Vagina (tissue), 2 donors: ENCODE measurements at regions not wholly inside any gene's neighbourhood (a gene's known extent, or its start where the extent isn't known, plus 50 kb on each side); places are given as distances from the start of the nearest gene placed in this dataset.

Source experiments
- DNase-seq, 2 donors: peaks; one replicate each; pipeline ENCODE4 v3.0.0-alpha.2; 2017; ENCODE audit errors: extremely low spot score in 2 of 2
- H3K27ac ChIP-seq: fragments of 200-600 bp; sonication (generic); one replicate; pipeline ENCODE4 v1.5.1; 2019
- H3K27me3 ChIP-seq: fragments of 200-600 bp; sonication (generic); one replicate; pipeline ENCODE4 v1.5.1; 2019
- H3K36me3 ChIP-seq, 2 donors: fragments of 200-600 bp; sonication (generic); one replicate each; pipeline ENCODE4 v1.5.1; 2017 to 2019
- H3K4me1 ChIP-seq: fragments of 200-600 bp; sonication (generic); one replicate; pipeline ENCODE4 v1.5.1; 2019
- H3K4me3 ChIP-seq, 2 donors: fragments of 200-600 bp; sonication (generic); 1 replicate in 1 of 2; 2 replicates in 1 of 2; pipeline ENCODE4 v1.5.1; 2016 to 2019
- H3K9me3 ChIP-seq: fragments of 200-600 bp; sonication (generic); one replicate; pipeline ENCODE4 v1.5.1; 2019
- POLR2A ChIP-seq, 2 donors: fragments of 450-650 bp; IDR thresholded peaks; one replicate each; pipeline ENCODE4 v1.6.1; 2017; ENCODE audit warnings: antibody characterized with exemption in 2 of 2, mild to moderate bottlenecking in 2 of 2, moderate library complexity in 2 of 2
- POLR2AphosphoS5 ChIP-seq, 2 donors: sonication (generic); formaldehyde crosslinking; IDR thresholded peaks; one replicate each; pipeline ENCODE4 v1.9.0; 2017; ENCODE audit warnings: antibody characterized with exemption in 2 of 2, mild to moderate bottlenecking in 2 of 2, low read depth in 1 of 2; ENCODE audit not compliant: insufficient read depth in 1 of 2
- intact Hi-C: fragments of 100-400 bp; cut with DNase I; formaldehyde crosslinking; loops from one replicate; pipeline ENCODE4 v1.15.1; 2023
- TF ChIP-seq, protein P1 (sequence below), 3 experiments: fragments of 450-650 bp in 2 of 3; fragments of 200-600 bp in 1 of 3; sonication (generic) in 1 of 3; IDR thresholded peaks; one replicate each; pipeline ENCODE4 v1.5.1; 2017 to 2019; ENCODE audit warnings: antibody characterized with exemption in 3 of 3, mild to moderate bottlenecking in 2 of 3, moderate library complexity in 2 of 3

DNA sequence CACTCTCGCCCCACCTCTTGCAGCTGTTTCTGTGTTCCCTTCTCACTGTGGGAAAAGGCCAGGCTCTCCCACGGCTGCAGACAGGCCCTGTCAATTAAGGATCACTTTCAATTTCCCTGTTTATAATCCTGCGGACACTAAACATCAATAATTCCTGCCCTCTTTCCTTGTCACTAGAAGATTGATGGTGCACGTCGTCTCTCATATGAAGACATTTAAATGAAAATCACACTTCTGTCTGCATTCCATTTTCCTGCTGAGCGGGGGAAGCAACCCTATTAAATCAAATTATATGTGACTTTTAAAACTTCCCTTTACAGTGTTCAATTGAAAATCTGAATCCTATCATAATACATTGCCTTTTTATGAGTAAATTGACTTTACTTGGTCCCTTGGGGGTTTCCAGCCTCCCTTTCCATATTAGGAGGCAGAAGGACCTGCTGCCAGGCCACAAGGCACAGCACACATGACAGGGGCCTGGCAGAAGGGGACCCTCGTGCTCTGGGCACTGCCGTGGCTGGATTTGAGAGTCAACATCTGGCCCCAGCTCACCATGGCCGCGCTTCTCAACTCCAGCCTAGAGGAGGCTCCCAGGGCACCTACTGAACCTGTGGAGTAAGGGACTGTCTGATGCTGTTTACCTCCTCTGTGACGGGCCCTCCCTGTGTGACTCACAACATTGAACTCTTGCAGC, 311.0 kb upstream of the IRX4 start:
- intact Hi-C loops: no loop called here
- Histone ChIP-seq H3K27me3 (no peaks in the 10 kb centered on the region), H3K27ac (no peak overlapping the region), H3K9me3 (peaks cover 5% of the 10 kb centered on the region), H3K4me3 (no peak overlapping the region), H3K36me3 (no peaks in the 10 kb centered on the region), H3K4me1 (no peaks in the 10 kb centered on the region)
- DNase-seq: peak in 1 of 2 donors; percentile 90
- TF ChIP-seq POLR2AphosphoS5 (IDR thresholded peaks at IDR 0.05; ENCODE audit: insufficient read depth in 1 of 2, low read depth in 1 of 2) (no peak), POLR2A (IDR thresholded peaks at IDR 0.05) (no peak)
- TF ChIP-seq, protein P1, sequence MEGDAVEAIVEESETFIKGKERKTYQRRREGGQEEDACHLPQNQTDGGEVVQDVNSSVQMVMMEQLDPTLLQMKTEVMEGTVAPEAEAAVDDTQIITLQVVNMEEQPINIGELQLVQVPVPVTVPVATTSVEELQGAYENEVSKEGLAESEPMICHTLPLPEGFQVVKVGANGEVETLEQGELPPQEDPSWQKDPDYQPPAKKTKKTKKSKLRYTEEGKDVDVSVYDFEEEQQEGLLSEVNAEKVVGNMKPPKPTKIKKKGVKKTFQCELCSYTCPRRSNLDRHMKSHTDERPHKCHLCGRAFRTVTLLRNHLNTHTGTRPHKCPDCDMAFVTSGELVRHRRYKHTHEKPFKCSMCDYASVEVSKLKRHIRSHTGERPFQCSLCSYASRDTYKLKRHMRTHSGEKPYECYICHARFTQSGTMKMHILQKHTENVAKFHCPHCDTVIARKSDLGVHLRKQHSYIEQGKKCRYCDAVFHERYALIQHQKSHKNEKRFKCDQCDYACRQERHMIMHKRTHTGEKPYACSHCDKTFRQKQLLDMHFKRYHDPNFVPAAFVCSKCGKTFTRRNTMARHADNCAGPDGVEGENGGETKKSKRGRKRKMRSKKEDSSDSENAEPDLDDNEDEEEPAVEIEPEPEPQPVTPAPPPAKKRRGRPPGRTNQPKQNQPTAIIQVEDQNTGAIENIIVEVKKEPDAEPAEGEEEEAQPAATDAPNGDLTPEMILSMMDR (IDR thresholded peaks at IDR 0.05): no peak

DNA sequence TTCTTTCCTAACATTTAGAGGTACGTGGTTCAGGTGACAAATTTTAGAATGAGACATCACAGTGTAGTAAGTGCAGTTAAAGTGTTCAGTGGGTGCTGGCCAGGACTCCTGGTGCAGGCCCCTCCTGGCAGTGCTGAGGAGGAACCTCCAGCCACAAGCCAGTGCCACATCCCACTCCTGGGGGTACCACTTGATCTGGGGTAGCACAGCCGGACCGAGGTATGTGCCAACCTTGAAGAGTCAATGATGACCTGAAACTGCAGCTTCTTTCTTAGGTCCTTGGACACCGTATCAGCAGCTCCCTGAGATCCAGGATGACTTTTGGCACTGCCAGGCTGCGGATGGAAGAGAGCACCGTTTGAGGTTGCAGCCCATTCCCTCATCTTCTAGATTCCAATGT, 310.4 kb upstream of the IRX4 start:
- no peaks in the 10 kb centered on the region for H3K27me3 ChIP-seq
- TF ChIP-seq, protein P1 (IDR thresholded peaks at IDR 0.05): no peak
- TF ChIP-seq POLR2A (IDR thresholded peaks at IDR 0.05) (no peak), POLR2AphosphoS5 (IDR thresholded peaks at IDR 0.05; ENCODE audit: insufficient read depth in 1 of 2, low read depth in 1 of 2) (no peak)
- peaks cover 5% of the 10 kb centered on the region for H3K9me3 ChIP-seq
- peak in 1 of 2 donors; percentile 46 for DNase-seq
- no peaks in the 10 kb centered on the region for H3K4me1 ChIP-seq
- H3K27ac ChIP-seq: no peak overlapping the region
- intact Hi-C loops: no loop called here
- H3K4me3 ChIP-seq: no peak overlapping the region
- no peaks in the 10 kb centered on the region for H3K36me3 ChIP-seq

DNA sequence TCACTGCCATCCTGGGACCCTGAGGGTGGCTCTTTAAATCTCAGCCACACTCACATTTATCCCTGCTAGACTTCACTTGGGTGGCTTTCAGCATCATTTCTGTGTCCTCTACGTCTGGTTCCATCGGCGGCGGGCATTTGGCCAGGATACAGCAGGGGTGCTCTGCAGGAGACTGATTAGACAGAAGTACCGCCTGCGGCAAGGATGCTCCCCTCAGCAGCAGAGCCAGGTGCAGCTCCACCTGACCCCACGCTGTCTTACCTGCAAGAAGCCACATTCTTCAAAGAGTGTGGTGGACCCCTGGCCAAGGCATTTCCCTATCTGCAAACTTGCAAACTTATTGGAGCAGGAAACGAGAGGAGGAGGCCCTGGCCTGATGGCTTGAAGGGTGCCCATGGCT, 309.8 kb upstream of the IRX4 start:
- no peak overlapping the region for H3K4me3 ChIP-seq
- H3K27ac ChIP-seq: no peak overlapping the region
- no peaks in the 10 kb centered on the region for H3K36me3 ChIP-seq
- DNase-seq: peak in 1 of 2 donors; percentile 52
- H3K27me3 ChIP-seq: no peaks in the 10 kb centered on the region
- H3K9me3 ChIP-seq: peaks cover 5% of the 10 kb centered on the region
- TF ChIP-seq, protein P1 (IDR thresholded peaks at IDR 0.05): no peak
- TF ChIP-seq POLR2AphosphoS5 (IDR thresholded peaks at IDR 0.05; ENCODE audit: insufficient read depth in 1 of 2, low read depth in 1 of 2) (no peak), POLR2A (IDR thresholded peaks at IDR 0.05) (no peak)
- H3K4me1 ChIP-seq: no peaks in the 10 kb centered on the region
- intact Hi-C loops: no loop called here

DNA sequence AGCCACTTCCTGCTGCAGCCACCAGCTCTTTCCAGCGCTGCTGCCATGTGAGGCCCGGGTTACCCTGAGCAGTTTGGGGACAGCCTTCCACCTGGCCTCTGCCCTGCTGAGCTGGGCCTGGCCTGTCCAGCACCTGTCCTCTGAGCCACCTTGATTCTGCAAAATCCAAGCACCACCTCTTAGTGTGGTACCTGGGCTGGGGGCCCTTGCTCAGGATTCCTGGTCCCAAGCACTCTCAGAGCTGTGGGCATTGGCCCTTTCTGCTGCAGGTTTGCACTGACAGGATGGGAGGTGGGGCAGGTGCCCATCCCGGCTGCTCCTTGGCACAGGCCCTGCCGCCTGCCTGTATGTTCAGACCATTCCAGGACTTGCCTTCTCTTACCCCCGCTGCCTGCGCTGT, 309.2 kb upstream of the IRX4 start:
- no peaks in the 10 kb centered on the region for H3K27me3 ChIP-seq

DNA sequence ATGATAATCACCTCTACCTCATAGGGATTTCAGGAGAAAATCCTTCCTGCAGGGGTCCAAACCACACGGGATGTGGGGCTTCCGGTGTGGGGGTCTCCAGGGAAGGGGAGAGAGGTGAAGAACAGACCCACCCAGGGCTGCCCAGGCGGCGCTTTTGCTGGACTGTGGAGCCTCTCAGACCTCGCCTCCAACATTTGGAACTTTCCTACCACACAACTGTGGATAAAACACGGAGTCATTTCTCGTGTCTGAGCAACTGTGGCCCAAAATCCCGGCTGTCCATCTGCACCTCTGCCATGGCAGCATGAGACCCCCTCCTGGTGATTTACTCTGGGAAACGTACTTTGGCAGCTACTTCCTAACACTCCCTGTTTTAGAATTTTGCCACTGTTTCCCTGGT, 307.8 kb upstream of the IRX4 start:
- TF ChIP-seq POLR2A (IDR thresholded peaks at IDR 0.05) (no peak), POLR2AphosphoS5 (IDR thresholded peaks at IDR 0.05; ENCODE audit: insufficient read depth in 1 of 2, low read depth in 1 of 2) (no peak)
- TF ChIP-seq, protein P1 (IDR thresholded peaks at IDR 0.05): no peak
- intact Hi-C loops: no loop called here
- H3K27ac ChIP-seq: no peak overlapping the region
- H3K9me3 ChIP-seq: peaks cover 5% of the 10 kb centered on the region
- H3K4me3 ChIP-seq: no peak overlapping the region
- peak in 1 of 2 donors; percentile 67 for DNase-seq
- no peaks in the 10 kb centered on the region for H3K27me3 ChIP-seq
- no peaks in the 10 kb centered on the region for H3K36me3 ChIP-seq
- no peaks in the 10 kb centered on the region for H3K4me1 ChIP-seq

More for the DNA sequence above, 309.2 kb upstream of the IRX4 start:
- no peak overlapping the region for H3K4me3 ChIP-seq
- H3K27ac ChIP-seq: no peak overlapping the region
- DNase-seq: peak in 1 of 2 donors; percentile 74
- TF ChIP-seq POLR2AphosphoS5 (IDR thresholded peaks at IDR 0.05; ENCODE audit: insufficient read depth in 1 of 2, low read depth in 1 of 2) (no peak), POLR2A (IDR thresholded peaks at IDR 0.05) (no peak)
- TF ChIP-seq, protein P1 (IDR thresholded peaks at IDR 0.05): no peak
- no peaks in the 10 kb centered on the region for H3K4me1 ChIP-seq
- H3K9me3 ChIP-seq: peaks cover 5% of the 10 kb centered on the region
- no peaks in the 10 kb centered on the region for H3K36me3 ChIP-seq
- intact Hi-C loops: no loop called here
